SH-SY5Y (cell line): ENCODE measurements at regions not wholly inside any gene's neighbourhood (a gene's known extent, or its start where the extent isn't known, plus 50 kb on each side); places are given as distances from the start of the nearest gene placed in this dataset.

Experiments used
- GATA2 ChIP-seq: IDR thresholded peaks from 2 replicates; pipeline ENCODE4 v1.6.1; 2011; ENCODE audit warnings: mild to moderate bottlenecking, low read depth, low read length
- GATA3 ChIP-seq: IDR thresholded peaks from 2 replicates; pipeline ENCODE4 v1.6.1; 2011; ENCODE audit warnings: low read depth, mild to moderate bottlenecking, low read length, moderate library complexity

DNA sequence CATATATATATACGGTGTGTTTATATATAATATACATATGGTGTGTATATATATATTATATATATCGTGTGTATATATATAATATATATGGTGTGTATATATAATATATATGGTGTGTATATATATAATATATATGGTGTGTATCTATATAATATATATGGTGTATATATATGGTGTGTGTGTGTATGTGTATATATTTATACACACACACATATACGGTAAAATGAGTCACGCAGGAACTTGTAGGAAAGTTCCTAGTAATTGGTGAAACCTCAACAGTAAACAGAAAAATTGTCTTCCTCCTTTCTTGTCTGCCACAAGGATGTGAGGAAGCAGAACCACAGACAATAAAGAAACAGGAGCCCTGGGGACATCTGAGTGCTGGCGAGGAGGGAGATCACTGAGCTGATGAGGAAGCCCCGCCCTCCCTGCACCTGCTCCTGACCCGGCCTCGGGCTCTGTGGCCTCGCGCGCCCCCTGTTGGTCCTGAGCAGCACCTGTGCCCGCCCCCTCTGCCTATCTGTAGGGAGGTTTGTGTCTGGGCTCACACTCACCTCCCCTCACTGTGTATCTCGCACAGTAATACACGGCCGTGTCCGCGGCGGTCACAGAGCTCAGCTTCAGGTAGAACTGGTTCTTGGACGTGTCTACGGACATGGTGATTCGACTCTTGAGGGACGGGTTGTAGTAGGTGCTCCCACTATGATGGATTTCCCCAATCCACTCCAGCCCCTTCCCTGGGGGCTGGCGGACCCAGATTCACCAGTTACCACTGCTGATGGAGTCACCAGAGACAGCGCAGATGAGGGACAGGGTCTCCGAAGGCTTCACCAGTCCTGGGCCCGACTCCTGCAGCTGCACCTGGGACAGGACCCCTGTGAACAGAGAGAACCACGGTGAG lies 1079.4 kb downstream of the TMEM121 start:
- no peak for TF ChIP-seq GATA2
- no peak for TF ChIP-seq GATA3

- TF ChIP-seq GATA3: no peak
- no peak for TF ChIP-seq GATA2
These were observed 1080.6 kb downstream of the TMEM121 start for GRCh38 chr14:106606936-106607335.

DNA sequence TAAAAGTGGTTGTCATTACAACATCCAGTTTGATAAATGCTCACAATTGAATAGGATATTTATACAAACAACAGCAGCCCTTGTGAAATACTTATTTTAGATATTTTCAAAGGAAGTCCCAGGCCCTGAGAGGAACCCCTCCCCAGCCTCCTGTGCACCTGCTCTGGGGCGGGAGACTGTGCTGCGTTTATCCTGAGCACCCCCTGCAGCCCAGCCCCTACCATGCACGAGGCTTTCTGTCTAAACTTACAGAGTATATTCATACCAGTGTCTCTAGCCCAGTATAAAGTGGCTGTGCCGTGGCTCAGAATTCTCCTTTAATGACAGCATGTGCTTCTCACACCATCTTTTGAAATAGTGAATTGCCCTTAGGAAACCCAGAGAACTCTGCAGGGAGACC lies 1084.3 kb downstream of the TMEM121 start:
- TF ChIP-seq GATA3 (no peak), GATA2 (no peak)

DNA sequence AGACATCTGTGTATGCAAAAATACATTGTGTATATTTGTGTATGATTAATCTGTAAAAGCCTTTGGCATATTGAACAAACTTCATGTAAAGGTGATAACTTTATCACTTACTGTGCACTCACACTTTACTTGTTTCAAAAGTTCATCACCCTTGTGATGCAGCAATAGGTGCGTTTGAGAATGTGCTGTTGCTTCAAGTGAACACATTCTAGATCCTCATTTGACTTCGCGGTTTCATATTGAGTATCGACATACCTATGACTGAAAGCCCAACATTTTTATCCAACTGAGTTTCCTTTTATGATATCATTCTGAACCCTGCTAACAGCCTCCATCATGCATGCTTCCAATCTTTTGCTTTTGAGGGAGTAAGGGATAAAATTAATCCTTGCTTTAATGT lies 1086.9 kb downstream of the TMEM121 start:
- TF ChIP-seq GATA3 (no peak), GATA2 (no peak)

DNA sequence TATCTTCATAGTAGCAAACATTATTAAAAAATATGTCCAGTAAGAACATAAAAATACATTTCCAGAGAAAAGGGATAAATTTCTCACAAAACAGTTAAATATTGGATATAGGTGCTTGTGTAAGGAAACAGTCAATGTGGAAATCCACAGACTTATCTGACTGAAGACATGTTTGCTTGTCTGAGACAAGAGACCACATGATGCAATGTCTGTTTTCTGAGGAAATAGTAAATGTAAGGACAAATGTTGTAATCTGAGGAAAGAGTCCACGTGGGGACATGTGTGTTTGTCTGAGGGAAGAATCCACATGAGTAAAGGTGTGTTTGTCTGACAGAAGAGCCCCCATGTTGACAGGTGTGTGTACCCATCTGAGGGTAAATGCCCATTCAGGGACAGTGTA lies 1093.2 kb downstream of the TMEM121 start:
- TF ChIP-seq GATA2 (no peak), GATA3 (no peak)

- TF ChIP-seq GATA3 (no peak), GATA2 (no peak)
These were observed 1094.0 kb downstream of the TMEM121 start for GRCh38 chr14:106620368-106620767.

- TF ChIP-seq GATA2 (no peak), GATA3 (no peak)
These were observed 1095.9 kb downstream of the TMEM121 start for GRCh38 chr14:106622200-106622745.

DNA sequence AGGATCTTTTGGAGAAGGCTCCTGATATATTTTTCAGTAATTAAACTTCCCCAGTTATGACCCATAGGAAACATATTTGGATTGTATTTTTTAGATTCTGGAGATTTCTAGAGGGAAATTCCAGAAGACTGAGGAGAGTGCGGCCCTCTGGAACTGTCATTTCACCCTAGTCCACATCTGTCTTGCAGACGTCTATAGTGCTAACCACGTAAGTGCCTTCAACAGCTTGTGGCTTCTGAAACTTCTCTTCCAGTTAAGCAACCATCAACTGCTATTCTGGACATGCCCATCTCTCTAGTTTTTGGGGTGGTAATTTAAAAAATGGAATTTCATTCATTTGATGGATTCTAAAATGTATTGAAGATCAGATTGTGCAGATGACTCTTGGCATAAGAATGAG lies 1098.8 kb downstream of the TMEM121 start:
- TF ChIP-seq GATA2 (no peak), GATA3 (no peak)

- no peak for TF ChIP-seq GATA2
- TF ChIP-seq GATA3: no peak
These were observed 1105.5 kb downstream of the TMEM121 start for GRCh38 chr14:106631879-106632278.

DNA sequence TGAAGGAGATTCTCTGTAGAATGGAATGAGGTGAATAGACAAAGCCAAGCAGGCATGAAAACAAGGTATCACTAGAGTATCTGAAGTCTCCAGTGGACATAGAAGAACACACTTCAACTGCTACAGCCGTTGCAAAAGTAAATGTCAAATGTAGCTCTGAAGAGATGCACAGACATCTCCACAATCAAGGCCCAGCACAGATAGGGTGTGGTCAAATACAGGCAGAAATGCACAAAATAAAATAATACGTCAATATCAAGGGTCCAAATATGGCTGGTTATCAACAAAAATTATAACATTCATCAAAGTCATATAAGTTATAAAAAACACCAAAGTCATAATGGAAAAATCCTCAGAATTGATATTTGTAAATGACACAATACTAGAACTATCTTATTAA lies 1107.3 kb downstream of the TMEM121 start:
- no peak for TF ChIP-seq GATA2
- TF ChIP-seq GATA3: no peak

- TF ChIP-seq GATA2: no peak
These were observed 1109.2 kb downstream of the TMEM121 start for GRCh38 chr14:106635569-106635968.

GRCh38 chr14:106642090-106642489 lies 1115.7 kb downstream of the TMEM121 start:
- no peak for TF ChIP-seq GATA3
- TF ChIP-seq GATA2: no peak

DNA sequence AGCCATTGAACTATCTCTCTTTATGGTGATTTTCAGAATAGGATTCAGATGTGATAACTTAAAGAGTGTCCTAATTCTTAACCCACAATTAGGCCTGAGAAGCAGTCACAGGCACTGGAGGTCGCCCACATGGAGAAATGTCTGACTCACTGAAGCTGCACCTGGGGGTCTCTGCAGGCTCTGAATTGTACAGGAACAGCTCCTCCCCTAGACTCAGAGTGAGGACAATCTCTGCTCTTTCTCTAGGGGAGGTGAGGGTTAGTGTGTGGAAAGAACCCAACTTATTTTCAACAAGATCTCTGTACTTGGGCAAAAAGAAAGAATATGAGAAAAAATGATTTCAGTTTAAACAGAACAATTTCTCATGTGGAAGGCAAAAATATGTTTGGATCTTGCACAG lies 1124.6 kb downstream of the TMEM121 start:
- TF ChIP-seq GATA2 (no peak), GATA3 (no peak)

DNA sequence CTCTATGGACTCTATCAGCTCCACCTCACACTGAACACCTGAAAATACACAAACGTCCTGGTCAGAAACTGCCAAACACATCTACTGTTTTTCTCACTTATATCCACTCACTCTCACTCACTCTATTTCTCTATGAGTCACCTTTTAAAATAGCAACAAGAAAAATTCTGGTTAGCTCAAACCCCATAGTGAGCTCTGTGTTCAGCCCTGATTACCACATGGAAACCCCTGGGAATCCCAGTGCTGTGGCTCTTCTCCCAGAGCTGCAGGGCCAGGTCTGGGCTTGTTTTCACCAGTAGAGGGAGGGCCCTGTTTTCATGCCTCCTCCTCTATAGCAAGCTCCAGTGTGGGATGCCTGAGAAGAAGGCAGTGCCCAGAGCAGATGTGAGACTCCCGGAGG lies 1126.1 kb downstream of the TMEM121 start:
- TF ChIP-seq GATA3: no peak
- TF ChIP-seq GATA2: no peak

DNA sequence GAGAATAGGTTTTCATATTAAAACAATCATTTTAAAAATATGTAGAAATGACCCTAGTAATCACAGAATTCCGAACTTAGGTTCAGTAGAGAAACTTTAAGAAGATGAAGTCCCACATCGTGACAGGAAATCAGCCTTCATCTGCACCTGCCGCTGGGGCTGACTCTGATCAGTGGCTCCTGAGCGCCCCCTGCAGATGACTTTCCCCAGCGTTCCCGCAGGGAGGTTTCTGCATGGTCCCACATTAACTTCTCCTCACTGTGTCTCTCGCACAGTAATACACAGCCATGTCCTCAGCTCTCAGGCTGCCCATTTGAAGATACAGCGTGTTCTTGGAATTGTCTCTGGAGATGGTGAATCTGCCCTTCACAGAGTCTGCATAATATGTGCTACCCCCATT lies 1131.1 kb downstream of the TMEM121 start:
- TF ChIP-seq GATA2 (no peak), GATA3 (no peak)
